ENCODE measurements at regions not wholly inside any gene's neighbourhood (a gene's known extent, or its start where the extent isn't known, plus 50 kb on each side); places are given as distances from the start of the nearest gene placed in this dataset.
"Not testable (repeated sequence)": the region's sequence is repeated elsewhere in the genome, so short reads cannot be mapped to it uniquely, and the experiment has no call there.

DNA sequence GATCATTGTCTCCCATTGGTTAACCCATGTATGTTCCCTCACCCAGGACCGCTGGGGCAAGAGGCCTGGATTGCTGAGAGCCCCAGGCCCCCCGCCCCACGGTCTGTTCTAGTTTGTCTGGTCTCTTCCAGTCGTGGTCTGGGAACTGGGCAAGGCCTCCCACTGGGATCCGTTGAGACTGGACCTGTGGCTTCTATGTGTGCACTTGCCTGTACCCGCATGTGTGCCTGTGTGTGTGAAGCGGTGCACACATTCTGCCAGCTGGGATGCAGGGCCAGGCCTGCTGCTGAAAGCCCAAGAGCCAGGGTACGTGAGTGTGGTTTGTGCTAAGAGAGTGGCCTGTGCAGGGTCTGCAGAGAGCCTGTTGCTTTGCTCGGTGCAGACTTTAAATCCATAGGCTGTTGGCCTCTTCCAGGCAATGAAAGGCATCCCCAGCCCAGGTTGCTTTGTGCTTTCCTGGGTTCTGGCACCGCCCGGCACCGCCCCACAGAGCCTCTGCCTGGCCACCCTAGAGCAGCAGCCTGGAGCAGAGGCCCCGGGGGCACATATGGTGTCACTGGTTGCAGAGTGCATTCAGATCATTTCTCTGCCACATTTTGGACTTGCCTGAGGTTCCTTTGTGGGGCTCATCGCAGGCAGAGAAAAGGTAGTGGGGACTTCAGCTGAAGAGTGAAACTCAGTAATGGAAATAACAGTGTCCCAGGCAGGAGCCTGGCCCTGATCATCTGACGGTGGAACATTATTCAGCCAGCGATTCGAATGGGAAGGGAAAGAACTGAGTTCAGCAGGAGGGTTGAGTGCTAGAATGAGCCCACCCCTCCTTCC lies 215.5 kb downstream of the GLRX3 start:
- TF ChIP-seq CTCF (IDR thresholded peaks at IDR 0.05; ENCODE audit: extremely low read depth, insufficient read depth, missing control alignments): no peak
- in situ Hi-C loops (cut with MboI; ENCODE audit: low pct_unique_long_range_greater_than_20kb, low sequenced_read_pairs, unreplicated experiment): no loop called here
- no peak for DNase-seq (ENCODE audit: low spot score)

- in situ Hi-C loops (cut with MboI; ENCODE audit: low pct_unique_long_range_greater_than_20kb, low sequenced_read_pairs, unreplicated experiment): no loop called here
- no peak for TF ChIP-seq CTCF (IDR thresholded peaks at IDR 0.05; ENCODE audit: extremely low read depth, insufficient read depth, missing control alignments)
These were observed 216.1 kb downstream of the GLRX3 start for GRCh38 chr10:130352291-130352645.

GRCh38 chr10:130353928-130354572 lies 217.9 kb downstream of the GLRX3 start:
- TF ChIP-seq CTCF (IDR thresholded peaks at IDR 0.05; ENCODE audit: extremely low read depth, insufficient read depth, missing control alignments): no peak
- in situ Hi-C loops (cut with MboI; ENCODE audit: low pct_unique_long_range_greater_than_20kb, low sequenced_read_pairs, unreplicated experiment): no loop called here
- no peak for DNase-seq (ENCODE audit: low spot score)

More at GRCh38 chr10:130352291-130352645, 216.1 kb downstream of the GLRX3 start:
- DNase-seq (ENCODE audit: low spot score): no peak

DNA sequence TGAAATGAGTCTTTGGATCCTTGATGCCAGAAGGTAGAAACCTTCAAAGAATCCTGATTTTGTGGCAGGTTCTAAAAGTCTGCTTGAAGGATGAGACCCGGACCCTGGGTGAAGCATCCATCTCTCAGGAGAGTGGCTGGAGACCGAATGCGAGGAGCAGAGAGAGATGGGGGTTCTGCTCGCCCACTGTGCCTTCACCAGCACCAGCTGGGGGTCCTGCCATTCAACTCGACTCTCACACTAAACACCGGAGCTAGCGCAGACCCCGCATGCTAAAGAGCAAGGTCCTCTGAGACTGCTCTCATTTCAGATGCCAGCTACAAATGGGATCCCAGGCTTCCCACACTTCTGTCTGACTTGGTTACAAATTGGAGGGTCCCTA lies 218.4 kb downstream of the GLRX3 start:
- no peak for DNase-seq (ENCODE audit: low spot score)
- in situ Hi-C loops (cut with MboI; ENCODE audit: low pct_unique_long_range_greater_than_20kb, low sequenced_read_pairs, unreplicated experiment): no loop called here
- TF ChIP-seq CTCF (IDR thresholded peaks at IDR 0.05; ENCODE audit: extremely low read depth, insufficient read depth, missing control alignments): no peak

GRCh38 chr10:130354976-130355795 lies 219.0 kb downstream of the GLRX3 start:
- DNase-seq (ENCODE audit: low spot score): no peak
- in situ Hi-C loops (cut with MboI; ENCODE audit: low pct_unique_long_range_greater_than_20kb, low sequenced_read_pairs, unreplicated experiment): no loop called here
- no peak for TF ChIP-seq CTCF (IDR thresholded peaks at IDR 0.05; ENCODE audit: extremely low read depth, insufficient read depth, missing control alignments)

GRCh38 chr10:130356429-130356828 lies 220.2 kb downstream of the GLRX3 start:
- DNase-seq (ENCODE audit: low spot score); in situ Hi-C loops (cut with MboI; ENCODE audit: low pct_unique_long_range_greater_than_20kb, low sequenced_read_pairs, unreplicated experiment): not testable (repeated sequence)
